GM23338 (cell line): ENCODE measurements at regions not wholly inside any gene's neighbourhood (a gene's known extent, or its start where the extent isn't known, plus 50 kb on each side); places are given as distances from the start of the nearest gene placed in this dataset.

Experiments
- ATAC-seq: fragments of 200-7000 bp; cut with Tn5 transposase; 3 replicates; pipeline ENCODE4 v1.9.1; 2020
- DNase-seq: peaks from one replicate; pipeline ENCODE4 v3.0.0-alpha.2; 2015; ENCODE audit warnings: low spot score
- H2AFZ ChIP-seq: fragments of 200-600 bp; sonication (generic); 2 replicates; pipeline ENCODE4 v1.8.0; 2016; ENCODE audit warnings: antibody characterized with exemption, mild to moderate bottlenecking, moderate library complexity
- H3F3A ChIP-seq: fragments of 200-600 bp; sonication (generic); replicated peaks from 2 replicates; pipeline ENCODE4 v1.8.0; 2017; ENCODE audit warnings: antibody characterized with exemption, mixed run types, low read depth
- H3K27ac ChIP-seq: fragments of 200-600 bp; sonication (generic); 2 replicates; pipeline ENCODE4 v1.6.1; 2016; ENCODE audit warnings: low read depth
- H3K27me3 ChIP-seq: fragments of 200-600 bp; sonication (generic); 2 replicates; pipeline ENCODE4 v1.8.0; 2016; ENCODE audit warnings: mild to moderate bottlenecking, mixed run types, moderate library complexity; ENCODE audit not compliant: insufficient read depth
- H3K36me3 ChIP-seq: fragments of 200-600 bp; sonication (generic); 2 replicates; pipeline ENCODE4 v1.8.0; 2016; ENCODE audit warnings: mild to moderate bottlenecking; ENCODE audit not compliant: insufficient read depth
- H3K4me1 ChIP-seq: fragments of 200-600 bp; sonication (generic); 2 replicates; pipeline ENCODE4 v1.8.0; 2016; ENCODE audit warnings: mild to moderate bottlenecking, moderate library complexity; ENCODE audit not compliant: insufficient read depth
- H3K4me2 ChIP-seq: fragments of 200-600 bp; sonication (generic); 2 replicates; pipeline ENCODE4 v1.7.1; 2017; ENCODE audit warnings: mixed run types
- H3K4me3 ChIP-seq: fragments of 200-600 bp; sonication (generic); 2 replicates; pipeline ENCODE4 v1.6.1; 2016; ENCODE audit warnings: mixed run types
- H3K79me2 ChIP-seq: fragments of 200-600 bp; sonication (generic); replicated peaks from 2 replicates; pipeline ENCODE4 v1.8.0; 2017; ENCODE audit warnings: mild to moderate bottlenecking; ENCODE audit not compliant: insufficient read depth
- H3K9me2 ChIP-seq: fragments of 200-600 bp; sonication (generic); 2 replicates; pipeline ENCODE4 v1.8.0; 2017; ENCODE audit not compliant: insufficient read depth
- H4K20me1 ChIP-seq: fragments of 200-600 bp; sonication (generic); replicated peaks from 2 replicates; pipeline ENCODE4 v1.8.0; 2017; ENCODE audit warnings: mild to moderate bottlenecking; ENCODE audit not compliant: insufficient read depth
- H3K27ac Mint-ChIP-seq: 2 replicates; pipeline ENCODE4 v1.8.0; 2020; ENCODE audit warnings: inconsistent platforms, mild to moderate bottlenecking, moderate library complexity, mixed read lengths
- H3K27me3 Mint-ChIP-seq: 3 replicates; pipeline ENCODE4 v1.8.0; 2022; ENCODE audit warnings: low read depth, mild to moderate bottlenecking, moderate library complexity, mixed read lengths, inconsistent platforms; ENCODE audit not compliant: insufficient read depth, poor library complexity
- H3K36me3 Mint-ChIP-seq: 3 replicates; pipeline ENCODE4 v1.8.0; 2021; ENCODE audit warnings: low read depth, mild to moderate bottlenecking, inconsistent platforms, moderate library complexity, mixed read lengths
- H3K4me1 Mint-ChIP-seq: 3 replicates; pipeline ENCODE4 v1.8.0; 2020; ENCODE audit warnings: mild to moderate bottlenecking, inconsistent platforms, mixed read lengths
- H3K4me3 Mint-ChIP-seq: 3 replicates; pipeline ENCODE4 v1.8.0; 2021; ENCODE audit warnings: moderate library complexity, mild to moderate bottlenecking, inconsistent platforms, mixed read lengths
- H3K9me3 Mint-ChIP-seq: 3 replicates; pipeline ENCODE4 v1.8.0; 2020; ENCODE audit warnings: moderate library complexity, mild to moderate bottlenecking, inconsistent platforms, mixed read lengths
- CREB1 ChIP-seq: fragments of 250-450 bp; sonication (Bioruptor Pico); IDR thresholded peaks from 2 replicates; pipeline ENCODE4 v1.5.0; 2020; ENCODE audit warnings: low read depth, mild to moderate bottlenecking, moderate library complexity
- CTCF ChIP-seq, 2 experiments: fragments of 200-600 bp in 1 of 2; sonication (generic) in 1 of 2; conservative IDR thresholded peaks; 2 replicates each; pipeline versions ENCODE4 v1.5.1 to v1.6.1; 2016 to 2017; ENCODE audit warnings: antibody characterized with exemption in 2 of 2, low read depth in 2 of 2, mild to moderate bottlenecking in 2 of 2, moderate library complexity in 1 of 2
- ETS1 ChIP-seq: IDR thresholded peaks from 2 replicates; pipeline ENCODE4 v1.6.1; 2016; ENCODE audit warnings: antibody characterized with exemption
- EZH2 ChIP-seq: fragments of 200-600 bp; sonication (generic); IDR thresholded peaks from one replicate; pipeline ENCODE4 v1.8.0; 2017; ENCODE audit warnings: antibody characterized with exemption, mild to moderate bottlenecking, low read depth; ENCODE audit not compliant: unreplicated experiment
- EZH2phosphoT487 ChIP-seq: fragments of 200-600 bp; sonication (generic); IDR thresholded peaks from one replicate; pipeline ENCODE4 v1.8.1; 2018; ENCODE audit warnings: antibody characterized with exemption; ENCODE audit not compliant: unreplicated experiment
- JUNB ChIP-seq: IDR thresholded peaks from one replicate; pipeline ENCODE4 v1.6.1; 2016; ENCODE audit warnings: antibody characterized with exemption; ENCODE audit not compliant: unreplicated experiment
- NANOG ChIP-seq: IDR thresholded peaks from 2 replicates; pipeline ENCODE4 v1.6.1; 2016; ENCODE audit warnings: antibody characterized with exemption, borderline replicate concordance
- POLR2AphosphoS5 ChIP-seq: IDR thresholded peaks from 2 replicates; pipeline ENCODE4 v1.6.1; 2016; ENCODE audit warnings: antibody characterized with exemption, low read depth
- REST ChIP-seq: IDR thresholded peaks from one replicate; pipeline ENCODE4 v1.6.1; 2018; ENCODE audit warnings: antibody characterized with exemption; ENCODE audit not compliant: unreplicated experiment
- STAT1 ChIP-seq: IDR thresholded peaks from one replicate; pipeline ENCODE4 v1.6.1; 2016; ENCODE audit warnings: antibody characterized with exemption; ENCODE audit not compliant: unreplicated experiment
- ZNF114 ChIP-seq: fragments of 250-450 bp; sonication (Bioruptor Pico); IDR thresholded peaks from 2 replicates; pipeline ENCODE4 v1.5.0; 2020; ENCODE audit warnings: mild to moderate bottlenecking, moderate library complexity
- ZNF331 ChIP-seq: fragments of 250-450 bp; sonication (Bioruptor Pico); IDR thresholded peaks from 2 replicates; pipeline ENCODE4 v1.5.0; 2020; ENCODE audit warnings: low read depth, mild to moderate bottlenecking, moderate library complexity
- ZNF462 ChIP-seq: fragments of 250-450 bp; sonication (Bioruptor Pico); IDR thresholded peaks from 2 replicates; pipeline ENCODE4 v1.5.0; 2020; ENCODE audit warnings: mild to moderate bottlenecking, moderate library complexity

GRCh38 chr12:58314610-58315009 lies 373.2 kb downstream of the ATP23 start:
- Histone ChIP-seq H3K36me3 (0 out of 2 replicates have a peak, but pooled peaks cover 2% of the 10 kb centered on the region), H2AFZ (no peak overlapping the region), H3K9me2 (no peaks in the 10 kb centered on the region), H3K79me2 (no peaks in the 10 kb centered on the region), H3K4me3 (no peak overlapping the region), H4K20me1 (no peaks in the 10 kb centered on the region), H3K27me3 (no peaks in the 10 kb centered on the region), H3F3A (no peaks in the 10 kb centered on the region), H3K27ac (no peak overlapping the region), H3K4me1 (peaks cover 6% of the 10 kb centered on the region), H3K4me2 (no peak overlapping the region)
- no peak overlapping the region for H3K27ac Mint-ChIP-seq
- peaks cover 26% of the 10 kb centered on the region for H3K9me3 Mint-ChIP-seq
- ATAC-seq (no peak), DNase-seq (no peak)
- TF ChIP-seq ETS1 = no peak
- no peak for TF ChIP-seq POLR2AphosphoS5
- no peak for TF ChIP-seq ZNF462 (CRISPR knock-in tag)
- TF ChIP-seq STAT1 = no peak
- no peak for TF ChIP-seq CREB1 (CRISPR knock-in tag)
- no peak for TF ChIP-seq JUNB
- no peak for TF ChIP-seq EZH2phosphoT487
- no peak for TF ChIP-seq NANOG
- no peak for TF ChIP-seq CTCF (conservative IDR thresholded peaks at IDR 0.05; ENCODE audit: low read depth in 2 of 2)
- no peak for TF ChIP-seq ZNF331 (CRISPR knock-in tag)
- TF ChIP-seq EZH2 = no peak
- no peak for TF ChIP-seq ZNF114 (CRISPR knock-in tag)
- TF ChIP-seq REST = no peak
- no peak overlapping the region for H3K4me3 Mint-ChIP-seq
- H3K36me3 Mint-ChIP-seq = peaks cover 8% of the 10 kb centered on the region; the same call in 1 of the 3 replicates
- H3K27me3 Mint-ChIP-seq = no peaks in the 10 kb centered on the region
- peaks cover 8% of the 10 kb centered on the region; the same call in 2 of the 3 replicates for H3K4me1 Mint-ChIP-seq
